ENCODE measurements at regions not wholly inside any gene's neighbourhood (a gene's known extent, or its start where the extent isn't known, plus 50 kb on each side); places are given as distances from the start of the nearest gene placed in this dataset.

DNA sequence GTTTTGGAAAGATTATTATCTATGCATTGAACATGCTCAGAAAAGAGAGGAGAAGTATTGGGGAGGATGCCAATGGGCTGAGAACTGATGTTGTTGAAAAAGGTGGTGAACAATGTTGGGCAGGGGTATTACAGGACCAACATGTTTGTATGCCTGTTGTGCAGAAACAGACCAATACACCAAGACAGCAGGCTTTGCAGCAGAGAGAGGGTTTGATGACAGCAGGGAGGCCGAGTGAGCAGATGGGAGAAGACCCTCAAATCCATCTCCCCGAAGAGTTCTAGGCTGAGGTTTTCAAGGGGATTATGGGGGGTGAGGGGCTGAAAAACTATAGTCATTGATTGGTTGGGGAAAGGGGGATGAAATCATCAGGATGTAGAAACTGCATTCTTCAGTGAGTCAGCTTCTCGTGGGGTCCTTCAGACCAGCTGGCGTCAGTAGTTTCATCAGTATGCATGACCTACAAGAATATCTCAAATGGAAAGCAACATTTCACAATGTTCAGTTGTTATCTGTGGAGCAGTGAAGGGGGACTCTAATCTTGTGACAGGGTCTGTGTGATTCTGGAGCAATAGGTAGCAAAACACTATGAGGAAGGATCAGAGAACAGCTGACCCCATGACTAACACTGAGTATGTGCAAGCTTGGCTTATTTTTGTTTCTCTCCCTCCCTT, 167.8 kb downstream of the BAMBI start:
- TF ChIP-seq, protein P1, sequence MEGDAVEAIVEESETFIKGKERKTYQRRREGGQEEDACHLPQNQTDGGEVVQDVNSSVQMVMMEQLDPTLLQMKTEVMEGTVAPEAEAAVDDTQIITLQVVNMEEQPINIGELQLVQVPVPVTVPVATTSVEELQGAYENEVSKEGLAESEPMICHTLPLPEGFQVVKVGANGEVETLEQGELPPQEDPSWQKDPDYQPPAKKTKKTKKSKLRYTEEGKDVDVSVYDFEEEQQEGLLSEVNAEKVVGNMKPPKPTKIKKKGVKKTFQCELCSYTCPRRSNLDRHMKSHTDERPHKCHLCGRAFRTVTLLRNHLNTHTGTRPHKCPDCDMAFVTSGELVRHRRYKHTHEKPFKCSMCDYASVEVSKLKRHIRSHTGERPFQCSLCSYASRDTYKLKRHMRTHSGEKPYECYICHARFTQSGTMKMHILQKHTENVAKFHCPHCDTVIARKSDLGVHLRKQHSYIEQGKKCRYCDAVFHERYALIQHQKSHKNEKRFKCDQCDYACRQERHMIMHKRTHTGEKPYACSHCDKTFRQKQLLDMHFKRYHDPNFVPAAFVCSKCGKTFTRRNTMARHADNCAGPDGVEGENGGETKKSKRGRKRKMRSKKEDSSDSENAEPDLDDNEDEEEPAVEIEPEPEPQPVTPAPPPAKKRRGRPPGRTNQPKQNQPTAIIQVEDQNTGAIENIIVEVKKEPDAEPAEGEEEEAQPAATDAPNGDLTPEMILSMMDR (conservative IDR thresholded peaks at IDR 0.05; ENCODE audit: low read depth): no peak
- CTCF ChIA-PET: no interaction called here
- H3K27ac ChIP-seq: no peak overlapping the region
- POLR2A ChIA-PET (ENCODE audit: low non-redundant PET): no interaction called here
- no peak for DNase-seq (ENCODE audit: low spot score)

DNA sequence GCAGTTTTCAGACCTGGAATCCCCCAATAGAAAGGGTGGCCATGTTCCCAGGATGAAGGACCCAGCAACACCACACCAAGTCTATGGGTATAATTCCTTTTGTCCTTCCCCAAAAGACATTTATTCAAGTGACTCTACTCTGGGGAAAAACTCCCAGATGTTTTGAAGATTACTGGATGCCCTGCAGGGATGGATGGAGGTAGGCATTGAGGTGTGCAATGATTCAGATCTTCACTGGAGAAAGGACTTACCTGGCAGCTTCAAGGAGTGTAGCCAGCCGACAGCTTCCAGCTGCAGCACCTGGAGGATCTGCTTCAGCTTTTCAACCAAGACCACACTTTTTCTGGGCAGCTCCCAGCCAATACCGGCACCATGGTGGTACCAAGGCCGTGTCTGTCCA, 172.0 kb downstream of the BAMBI start:
- ChIA-PET CTCF (no interaction called here), POLR2A (ENCODE audit: low non-redundant PET) (no interaction called here)
- TF ChIP-seq, protein P1 (conservative IDR thresholded peaks at IDR 0.05; ENCODE audit: low read depth): no peak
- H3K27ac ChIP-seq: no peak overlapping the region
- DNase-seq (ENCODE audit: low spot score): peak; percentile 3

DNA sequence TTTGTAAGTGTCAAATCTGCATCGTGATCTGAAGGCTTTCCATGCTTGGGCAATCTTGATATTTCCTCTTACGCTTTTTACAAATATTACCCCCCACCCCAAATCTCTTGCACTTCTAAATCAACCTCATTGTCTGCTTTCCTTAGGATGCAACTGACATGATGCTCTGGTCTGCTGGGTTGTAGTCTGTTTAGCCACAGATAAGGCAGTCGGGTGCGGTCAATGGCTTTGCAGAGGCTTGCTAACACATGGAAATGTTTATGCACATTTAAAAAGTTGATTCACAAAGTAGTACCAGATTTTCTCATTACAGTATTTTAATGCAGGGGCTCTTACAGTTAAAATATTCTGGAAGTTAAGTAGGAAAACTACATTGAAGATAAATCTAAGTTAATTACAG, 172.5 kb downstream of the BAMBI start:
- DNase-seq (ENCODE audit: low spot score): no peak
- H3K27ac ChIP-seq: no peak overlapping the region
- CTCF ChIA-PET: no interaction called here
- TF ChIP-seq, protein P1 (conservative IDR thresholded peaks at IDR 0.05; ENCODE audit: low read depth): no peak
- POLR2A ChIA-PET (ENCODE audit: low non-redundant PET): no interaction called here

DNA sequence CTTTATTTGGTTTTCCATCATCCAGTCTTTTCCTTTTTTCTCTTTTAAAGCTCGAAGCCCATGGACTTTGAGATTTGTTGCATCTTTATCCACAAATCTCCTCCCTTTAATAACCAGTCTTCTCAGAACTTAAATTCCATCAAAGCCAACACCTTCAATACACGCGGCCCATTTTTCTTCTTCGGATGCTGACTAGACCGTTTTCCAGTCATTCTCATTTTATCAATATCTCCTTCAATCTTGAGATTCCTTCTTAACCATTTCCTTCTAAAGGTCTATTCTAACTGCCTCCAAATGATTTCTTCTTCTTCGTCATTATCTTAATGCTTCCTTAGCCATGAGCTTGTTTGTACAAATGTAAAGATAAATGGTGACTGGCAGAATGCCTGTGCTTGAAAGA, 173.5 kb downstream of the BAMBI start:
- no peak overlapping the region for H3K27ac ChIP-seq
- no peak for DNase-seq (ENCODE audit: low spot score)
- ChIA-PET POLR2A (ENCODE audit: low non-redundant PET) (no interaction called here), CTCF (no interaction called here)
- TF ChIP-seq, protein P1 (conservative IDR thresholded peaks at IDR 0.05; ENCODE audit: low read depth): no peak

DNA sequence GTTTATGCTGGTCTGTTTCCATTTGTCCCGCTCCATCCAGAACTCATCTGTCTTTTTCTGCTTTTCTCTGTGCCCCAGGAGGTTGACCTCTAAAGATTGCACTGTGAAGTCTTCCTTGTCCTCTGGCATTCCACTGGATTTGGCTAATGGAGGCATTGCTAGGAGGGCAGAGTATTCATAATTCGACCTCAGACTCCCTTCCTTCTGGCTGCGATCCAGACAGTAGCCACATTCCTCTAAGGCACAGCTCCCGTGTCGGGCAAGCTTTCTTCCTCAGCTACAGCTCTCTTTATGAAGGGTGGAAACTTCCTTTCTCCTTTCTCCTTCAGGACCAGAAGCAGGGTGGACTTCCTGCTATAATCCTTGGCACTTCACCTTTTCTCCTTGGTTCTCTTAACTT, 175.9 kb downstream of the BAMBI start:
- ChIA-PET POLR2A (ENCODE audit: low non-redundant PET) (no interaction called here), CTCF (no interaction called here)
- no peak for DNase-seq (ENCODE audit: low spot score)
- TF ChIP-seq, protein P1 (conservative IDR thresholded peaks at IDR 0.05; ENCODE audit: low read depth): no peak
- H3K27ac ChIP-seq: no peak overlapping the region

DNA sequence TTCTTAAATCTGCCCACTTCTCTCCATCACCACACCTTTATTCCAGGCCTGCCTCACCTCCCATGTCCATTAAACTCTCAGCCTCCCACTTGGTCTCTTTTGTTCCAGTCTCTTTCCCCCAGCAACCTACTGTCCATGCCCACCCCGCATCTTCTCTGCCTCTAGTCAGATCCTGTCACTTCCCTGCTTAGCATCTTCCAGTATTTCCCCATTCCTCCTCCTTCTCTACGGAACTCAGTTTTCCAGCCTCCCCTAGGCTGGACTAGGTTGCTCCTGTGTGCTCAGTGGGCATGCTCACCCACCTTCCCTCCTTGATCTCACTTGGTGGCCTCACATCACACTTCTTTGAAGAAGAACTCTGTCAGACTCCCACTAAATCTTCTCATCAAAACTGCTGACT, 179.8 kb downstream of the BAMBI start:
- CTCF ChIA-PET: no interaction called here
- POLR2A ChIA-PET (ENCODE audit: low non-redundant PET): no interaction called here
- TF ChIP-seq, protein P1 (conservative IDR thresholded peaks at IDR 0.05; ENCODE audit: low read depth): no peak
- no peak for DNase-seq (ENCODE audit: low spot score)
- H3K27ac ChIP-seq: no peak overlapping the region
